Loucy (cell line): ENCODE measurements at regions not wholly inside any gene's neighbourhood (a gene's known extent, or its start where the extent isn't known, plus 50 kb on each side); places are given as distances from the start of the nearest gene placed in this dataset.

Source experiments
- H2AFZ ChIP-seq: fragments of 200-600 bp; sonication (generic); 2 replicates; pipeline ENCODE4 v1.6.0; 2016; ENCODE audit warnings: antibody characterized with exemption, mild to moderate bottlenecking, low read length, moderate library complexity
- H3F3A ChIP-seq: fragments of 200-600 bp; 2 replicates; pipeline ENCODE4 v1.6.0; 2016; ENCODE audit warnings: antibody characterized with exemption, low read depth, mild to moderate bottlenecking
- H3K27me3 ChIP-seq: fragments of 200-600 bp; sonication (generic); 2 replicates; pipeline ENCODE4 v1.6.1; 2014; ENCODE audit warnings: low read length, mild to moderate bottlenecking; ENCODE audit not compliant: insufficient read depth, poor library complexity, severe bottlenecking
- H3K36me3 ChIP-seq: fragments of 200-600 bp; sonication (generic); 2 replicates; pipeline ENCODE4 v1.6.1; 2016; ENCODE audit warnings: low read length; ENCODE audit not compliant: insufficient read depth
- H3K4me1 ChIP-seq: fragments of 200-600 bp; sonication (generic); 2 replicates; pipeline ENCODE4 v1.5.1; 2014; ENCODE audit warnings: low read length, mild to moderate bottlenecking; ENCODE audit not compliant: insufficient read depth, poor library complexity, severe bottlenecking
- H3K4me2 ChIP-seq: fragments of 200-600 bp; sonication (generic); 2 replicates; pipeline ENCODE4 v1.6.0; 2014; ENCODE audit warnings: antibody characterized with exemption, low read length, low read depth, mild to moderate bottlenecking; ENCODE audit not compliant: poor library complexity, severe bottlenecking
- H3K4me3 ChIP-seq: fragments of 200-600 bp; sonication (generic); 2 replicates; pipeline ENCODE4 v1.5.1; 2014; ENCODE audit warnings: low read length, mild to moderate bottlenecking, mixed read lengths; ENCODE audit not compliant: poor library complexity, severe bottlenecking
- H3K79me2 ChIP-seq: fragments of 200-600 bp; sonication (generic); 2 replicates; pipeline ENCODE4 v1.6.1; 2014; ENCODE audit warnings: low read length; ENCODE audit not compliant: insufficient read depth
- H3K9ac ChIP-seq: fragments of 200-600 bp; sonication (generic); 2 replicates; pipeline ENCODE4 v1.6.0; 2014; ENCODE audit warnings: mild to moderate bottlenecking, low read depth, low read length, moderate library complexity; ENCODE audit not compliant: poor library complexity, severe bottlenecking
- H3K9me2 ChIP-seq: fragments of 200-600 bp; sonication (generic); replicated peaks from 2 replicates; pipeline ENCODE4 v1.6.1; 2016; ENCODE audit warnings: low read depth, low read length, mixed read lengths
- H3K9me3 ChIP-seq: fragments of 200-600 bp; sonication (generic); 2 replicates; pipeline ENCODE4 v1.6.1; 2014; ENCODE audit warnings: mild to moderate bottlenecking, antibody characterized with exemption, low read length, low read depth; ENCODE audit not compliant: insufficient read depth
- H4K20me1 ChIP-seq: fragments of 200-600 bp; sonication (generic); 2 replicates; pipeline ENCODE4 v1.6.0; 2014; ENCODE audit warnings: antibody characterized with exemption, low read length, mild to moderate bottlenecking; ENCODE audit not compliant: insufficient read depth, poor library complexity, severe bottlenecking
- EZH2phosphoT487 ChIP-seq: fragments of 200-600 bp; IDR thresholded peaks from 2 replicates; pipeline ENCODE4 v1.6.1; 2018; ENCODE audit warnings: antibody characterized with exemption, mild to moderate bottlenecking, moderate library complexity, borderline replicate concordance
- TF ChIP-seq, protein P1 (sequence below): fragments of 200-600 bp; sonication (generic); conservative IDR thresholded peaks from 2 replicates; pipeline ENCODE4 v1.5.1; 2014; ENCODE audit warnings: mild to moderate bottlenecking, antibody characterized with exemption, low read length

DNA sequence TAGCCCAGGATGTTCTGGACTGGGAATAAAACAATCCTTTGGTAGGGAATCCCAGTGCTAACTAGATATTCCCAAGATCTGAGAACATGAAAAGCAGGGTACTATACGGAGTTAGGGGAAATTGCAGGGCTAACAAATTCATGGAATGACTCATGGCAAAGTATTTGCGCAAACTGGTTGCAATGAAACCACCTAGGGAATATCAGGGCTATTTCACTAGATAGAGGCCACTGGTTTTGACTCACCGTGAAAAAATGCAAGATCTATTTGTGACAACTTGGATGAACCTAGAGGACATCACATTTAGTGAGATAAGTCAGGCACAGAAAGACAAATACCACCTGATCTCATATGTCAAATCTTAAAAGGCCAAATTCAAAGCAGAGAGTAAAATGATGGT, 233.3 kb downstream of the MBD2 start:
- H3K9me3 ChIP-seq = no peaks in the 10 kb centered on the region
- H3K4me2 ChIP-seq = no peak overlapping the region
- H3K9me2 ChIP-seq = no peaks in the 10 kb centered on the region
- no peaks in the 10 kb centered on the region for H3F3A ChIP-seq
- H3K79me2 ChIP-seq = no peaks in the 10 kb centered on the region
- TF ChIP-seq, protein P1, sequence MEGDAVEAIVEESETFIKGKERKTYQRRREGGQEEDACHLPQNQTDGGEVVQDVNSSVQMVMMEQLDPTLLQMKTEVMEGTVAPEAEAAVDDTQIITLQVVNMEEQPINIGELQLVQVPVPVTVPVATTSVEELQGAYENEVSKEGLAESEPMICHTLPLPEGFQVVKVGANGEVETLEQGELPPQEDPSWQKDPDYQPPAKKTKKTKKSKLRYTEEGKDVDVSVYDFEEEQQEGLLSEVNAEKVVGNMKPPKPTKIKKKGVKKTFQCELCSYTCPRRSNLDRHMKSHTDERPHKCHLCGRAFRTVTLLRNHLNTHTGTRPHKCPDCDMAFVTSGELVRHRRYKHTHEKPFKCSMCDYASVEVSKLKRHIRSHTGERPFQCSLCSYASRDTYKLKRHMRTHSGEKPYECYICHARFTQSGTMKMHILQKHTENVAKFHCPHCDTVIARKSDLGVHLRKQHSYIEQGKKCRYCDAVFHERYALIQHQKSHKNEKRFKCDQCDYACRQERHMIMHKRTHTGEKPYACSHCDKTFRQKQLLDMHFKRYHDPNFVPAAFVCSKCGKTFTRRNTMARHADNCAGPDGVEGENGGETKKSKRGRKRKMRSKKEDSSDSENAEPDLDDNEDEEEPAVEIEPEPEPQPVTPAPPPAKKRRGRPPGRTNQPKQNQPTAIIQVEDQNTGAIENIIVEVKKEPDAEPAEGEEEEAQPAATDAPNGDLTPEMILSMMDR = no peak
- no peak for TF ChIP-seq EZH2phosphoT487
- no peak overlapping the region for H3K4me3 ChIP-seq
- no peaks in the 10 kb centered on the region for H4K20me1 ChIP-seq
- H3K27me3 ChIP-seq = no peaks in the 10 kb centered on the region
- H3K4me1 ChIP-seq = no peaks in the 10 kb centered on the region
- no peak overlapping the region for H2AFZ ChIP-seq
- no peak overlapping the region for H3K9ac ChIP-seq
- no peaks in the 10 kb centered on the region for H3K36me3 ChIP-seq

DNA sequence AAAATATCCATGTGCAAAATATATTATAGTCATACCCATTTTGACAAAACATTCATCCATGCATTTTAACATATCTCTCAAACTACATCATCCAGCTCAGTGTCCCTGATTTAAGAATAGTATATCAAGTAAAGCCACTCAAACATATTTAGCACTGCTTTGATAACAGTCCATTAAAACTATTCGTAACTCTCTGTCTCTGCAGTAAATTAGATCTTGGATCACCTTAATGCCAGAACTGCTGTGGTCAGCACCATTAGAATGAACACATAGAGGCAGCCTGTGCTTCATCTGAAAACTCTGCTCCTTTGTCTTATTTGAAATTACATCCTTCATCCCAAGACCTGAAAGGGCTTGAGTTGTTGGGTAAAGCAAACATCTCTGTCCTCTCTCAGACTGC, 234.0 kb downstream of the MBD2 start:
- Histone ChIP-seq H3K36me3 (no peaks in the 10 kb centered on the region), H3K9me2 (no peaks in the 10 kb centered on the region), H3K79me2 (no peaks in the 10 kb centered on the region), H3F3A (no peaks in the 10 kb centered on the region), H3K4me1 (no peaks in the 10 kb centered on the region), H3K9ac (no peak overlapping the region), H4K20me1 (no peaks in the 10 kb centered on the region), H3K4me2 (no peak overlapping the region), H3K4me3 (no peak overlapping the region), H3K27me3 (no peaks in the 10 kb centered on the region), H3K9me3 (no peaks in the 10 kb centered on the region), H2AFZ (no peak overlapping the region)
- TF ChIP-seq, protein P1 = no peak
- no peak for TF ChIP-seq EZH2phosphoT487

DNA sequence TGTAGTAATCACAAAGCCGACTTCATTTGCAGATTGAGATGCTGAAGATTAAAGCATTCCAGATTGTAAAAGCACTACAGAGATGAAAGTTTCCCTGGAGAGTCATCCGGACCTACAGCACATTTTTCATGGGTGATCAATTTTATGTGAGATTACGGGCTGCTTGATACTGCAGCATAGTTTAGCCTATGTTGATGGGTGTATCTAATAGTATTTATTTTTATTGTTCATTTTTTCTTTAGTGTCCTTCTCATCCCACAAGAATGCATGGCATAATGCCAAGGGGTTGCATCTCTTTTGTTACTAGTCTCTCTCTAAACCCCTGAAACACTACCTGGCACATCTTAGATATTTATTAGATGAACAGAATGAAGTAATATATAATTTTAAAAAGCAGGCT, 240.4 kb downstream of the MBD2 start:
- H3K79me2 ChIP-seq = no peaks in the 10 kb centered on the region
- no peaks in the 10 kb centered on the region for H3F3A ChIP-seq
- no peak overlapping the region for H3K9ac ChIP-seq
- TF ChIP-seq EZH2phosphoT487 = no peak
- TF ChIP-seq, protein P1 = no peak
- H3K9me3 ChIP-seq = no peaks in the 10 kb centered on the region
- H4K20me1 ChIP-seq = no peaks in the 10 kb centered on the region
- no peaks in the 10 kb centered on the region for H3K27me3 ChIP-seq
- H3K36me3 ChIP-seq = no peaks in the 10 kb centered on the region
- no peak overlapping the region for H2AFZ ChIP-seq
- H3K4me1 ChIP-seq = no peaks in the 10 kb centered on the region
- no peaks in the 10 kb centered on the region for H3K9me2 ChIP-seq
- no peak overlapping the region for H3K4me3 ChIP-seq
- H3K4me2 ChIP-seq = no peak overlapping the region
